Panc1 (cell line): ENCODE measurements at regions not wholly inside any gene's neighbourhood (a gene's known extent, or its start where the extent isn't known, plus 50 kb on each side); places are given as distances from the start of the nearest gene placed in this dataset.

Source experiments
- ATAC-seq: fragments of 200-7000 bp; cut with Tn5 transposase; 2 replicates; pipeline ENCODE4 v1.9.1; 2020; ENCODE audit warnings: mild to moderate bottlenecking, moderate library complexity
- BruUV-seq: library from RNA; stranded (reverse); fragments of 400-500 nt; replicated peaks from 2 replicates; lab custom pipeline; 2021; lab: Mats Ljungman, UMichigan
- CTCF ChIA-PET: fragments of 300-600 bp; sonication (Branson Sonifier 250); formaldehyde crosslinking; loops from one replicate; lab custom pipeline; 2022; ENCODE audit warnings: antibody characterized with exemption; lab: Charles Lee
- POLR2A ChIA-PET: fragments of 300-600 bp; sonication (Branson Sonifier 250); formaldehyde crosslinking; loops from one replicate; lab custom pipeline; 2022; ENCODE audit warnings: antibody characterized with exemption; lab: Charles Lee
- DNase-seq: peaks from one replicate; pipeline ENCODE4 v3.0.0-alpha.2; 2010; ENCODE audit warnings: low read depth, low spot score
- H3K27ac ChIP-seq: 2 replicates; pipeline ENCODE4 v1.5.1; 2011; ENCODE audit warnings: mild to moderate bottlenecking, low read length, inconsistent platforms
- H3K27me3 ChIP-seq: fragments of 200-500 bp; sonication (Bioruptor generic); 2 replicates; pipeline ENCODE4 v1.6.0; 2014; ENCODE audit warnings: low read length, inconsistent platforms; ENCODE audit not compliant: control insufficient read depth, insufficient read depth
- H3K36me3 ChIP-seq: fragments of 200-500 bp; sonication (Bioruptor generic); 2 replicates; pipeline ENCODE4 v1.5.1; 2014; ENCODE audit warnings: inconsistent platforms, mild to moderate bottlenecking, low read length, moderate library complexity; ENCODE audit not compliant: control insufficient read depth, insufficient read depth
- H3K4me1 ChIP-seq: 2 replicates; pipeline ENCODE4 v1.5.1; 2011; ENCODE audit warnings: inconsistent platforms, mild to moderate bottlenecking, low read length, moderate library complexity; ENCODE audit not compliant: control insufficient read depth, insufficient read depth
- H3K4me3 ChIP-seq, 2 experiments: 2 replicates each; pipeline ENCODE4 v1.5.1; 2011 to 2012; ENCODE audit warnings: low read depth in 2 of 2, low read length in 2 of 2, mild to moderate bottlenecking in 2 of 2, inconsistent platforms in 1 of 2, moderate library complexity in 1 of 2
- H3K9me3 ChIP-seq: fragments of 200-500 bp; sonication (Bioruptor generic); 2 replicates; pipeline ENCODE4 v1.5.1; 2014; ENCODE audit warnings: low read depth, mild to moderate bottlenecking, inconsistent platforms, low read length, moderate library complexity; ENCODE audit not compliant: control insufficient read depth, insufficient read depth
- POLR2AphosphoS5 ChIP-seq: IDR thresholded peaks from 2 replicates; pipeline ENCODE4 v1.6.1; 2012; ENCODE audit warnings: mild to moderate bottlenecking, low read depth, low read length, moderate library complexity
- SIN3A ChIP-seq: IDR thresholded peaks from 2 replicates; pipeline ENCODE4 v1.6.1; 2012; ENCODE audit warnings: low read depth, mild to moderate bottlenecking, low read length, moderate library complexity, borderline replicate concordance; ENCODE audit not compliant: insufficient read depth
- TCF7L2 ChIP-seq: IDR thresholded peaks from 2 replicates; pipeline ENCODE4 v1.6.1; 2011; ENCODE audit warnings: mild to moderate bottlenecking, low read depth, low read length, inconsistent platforms
- in situ Hi-C: cut with HindIII; loops from 2 replicates; pipeline ENCODE4 v1.10.0; 2016; ENCODE audit warnings: low sequenced_read_pairs, low pct_unique_long_range_greater_than_20kb
- intact Hi-C: fragments of 100-400 bp; cut with micrococcal nuclease; formaldehyde crosslinking; loops from one replicate; pipeline ENCODE4 v1.10.0; 2022; ENCODE audit not compliant: unreplicated experiment
- TF ChIP-seq, protein P1 (sequence below): fragments of 450-650 bp; IDR thresholded peaks from 2 replicates; pipeline ENCODE4 v1.5.1; 2017; ENCODE audit warnings: mild to moderate bottlenecking
- TF ChIP-seq, protein P2 (sequence below), 2 experiments: IDR thresholded peaks; 2 replicates each; pipeline ENCODE4 v1.6.1; 2011 to 2012; ENCODE audit warnings: low read depth in 2 of 2, control low read depth in 1 of 2, low read length in 1 of 2, mild to moderate bottlenecking in 1 of 2, moderate library complexity in 1 of 2; ENCODE audit not compliant: insufficient read depth in 1 of 2

DNA sequence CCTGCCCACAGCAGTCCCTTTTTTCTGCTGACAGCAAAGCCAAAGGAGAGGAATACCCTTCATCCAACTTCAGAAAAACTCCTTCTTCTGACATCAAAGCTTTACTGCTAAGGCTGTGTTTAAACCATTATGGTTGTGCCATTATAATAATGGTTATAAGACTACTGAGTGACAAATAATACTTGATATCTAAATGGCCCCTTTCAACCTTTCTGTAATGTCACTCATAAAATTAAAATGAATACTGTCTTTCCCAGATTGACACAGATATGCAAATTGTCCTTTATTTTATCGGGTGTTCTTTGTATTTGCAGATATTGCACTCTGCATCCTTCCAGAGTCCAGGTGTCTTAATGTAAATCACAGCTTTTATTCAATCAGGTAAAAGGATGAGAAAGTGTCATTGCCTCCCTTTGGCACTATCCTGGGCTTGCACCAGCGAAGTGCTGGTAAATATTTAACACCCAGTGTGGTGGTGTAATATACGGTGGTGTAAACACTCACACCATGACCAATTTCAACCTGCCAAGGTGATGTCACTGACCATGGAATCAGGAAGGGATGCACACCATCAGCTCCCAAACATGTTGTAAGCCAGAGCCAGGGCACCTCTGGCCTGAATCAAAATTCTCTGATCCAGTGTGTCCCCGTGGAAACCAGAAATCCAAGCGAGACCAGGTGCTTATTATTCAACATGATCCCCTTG is 139.4 kb upstream of the TENM3 start:
- ATAC-seq (no peak), DNase-seq (no peak)
- POLR2A ChIA-PET, result no interaction called here
- no peak overlapping the region for H3K4me3 ChIP-seq
- TF ChIP-seq, protein P1, sequence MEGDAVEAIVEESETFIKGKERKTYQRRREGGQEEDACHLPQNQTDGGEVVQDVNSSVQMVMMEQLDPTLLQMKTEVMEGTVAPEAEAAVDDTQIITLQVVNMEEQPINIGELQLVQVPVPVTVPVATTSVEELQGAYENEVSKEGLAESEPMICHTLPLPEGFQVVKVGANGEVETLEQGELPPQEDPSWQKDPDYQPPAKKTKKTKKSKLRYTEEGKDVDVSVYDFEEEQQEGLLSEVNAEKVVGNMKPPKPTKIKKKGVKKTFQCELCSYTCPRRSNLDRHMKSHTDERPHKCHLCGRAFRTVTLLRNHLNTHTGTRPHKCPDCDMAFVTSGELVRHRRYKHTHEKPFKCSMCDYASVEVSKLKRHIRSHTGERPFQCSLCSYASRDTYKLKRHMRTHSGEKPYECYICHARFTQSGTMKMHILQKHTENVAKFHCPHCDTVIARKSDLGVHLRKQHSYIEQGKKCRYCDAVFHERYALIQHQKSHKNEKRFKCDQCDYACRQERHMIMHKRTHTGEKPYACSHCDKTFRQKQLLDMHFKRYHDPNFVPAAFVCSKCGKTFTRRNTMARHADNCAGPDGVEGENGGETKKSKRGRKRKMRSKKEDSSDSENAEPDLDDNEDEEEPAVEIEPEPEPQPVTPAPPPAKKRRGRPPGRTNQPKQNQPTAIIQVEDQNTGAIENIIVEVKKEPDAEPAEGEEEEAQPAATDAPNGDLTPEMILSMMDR, result no peak
- TF ChIP-seq SIN3A, result no peak
- TF ChIP-seq POLR2AphosphoS5, result no peak
- TF ChIP-seq, protein P2, sequence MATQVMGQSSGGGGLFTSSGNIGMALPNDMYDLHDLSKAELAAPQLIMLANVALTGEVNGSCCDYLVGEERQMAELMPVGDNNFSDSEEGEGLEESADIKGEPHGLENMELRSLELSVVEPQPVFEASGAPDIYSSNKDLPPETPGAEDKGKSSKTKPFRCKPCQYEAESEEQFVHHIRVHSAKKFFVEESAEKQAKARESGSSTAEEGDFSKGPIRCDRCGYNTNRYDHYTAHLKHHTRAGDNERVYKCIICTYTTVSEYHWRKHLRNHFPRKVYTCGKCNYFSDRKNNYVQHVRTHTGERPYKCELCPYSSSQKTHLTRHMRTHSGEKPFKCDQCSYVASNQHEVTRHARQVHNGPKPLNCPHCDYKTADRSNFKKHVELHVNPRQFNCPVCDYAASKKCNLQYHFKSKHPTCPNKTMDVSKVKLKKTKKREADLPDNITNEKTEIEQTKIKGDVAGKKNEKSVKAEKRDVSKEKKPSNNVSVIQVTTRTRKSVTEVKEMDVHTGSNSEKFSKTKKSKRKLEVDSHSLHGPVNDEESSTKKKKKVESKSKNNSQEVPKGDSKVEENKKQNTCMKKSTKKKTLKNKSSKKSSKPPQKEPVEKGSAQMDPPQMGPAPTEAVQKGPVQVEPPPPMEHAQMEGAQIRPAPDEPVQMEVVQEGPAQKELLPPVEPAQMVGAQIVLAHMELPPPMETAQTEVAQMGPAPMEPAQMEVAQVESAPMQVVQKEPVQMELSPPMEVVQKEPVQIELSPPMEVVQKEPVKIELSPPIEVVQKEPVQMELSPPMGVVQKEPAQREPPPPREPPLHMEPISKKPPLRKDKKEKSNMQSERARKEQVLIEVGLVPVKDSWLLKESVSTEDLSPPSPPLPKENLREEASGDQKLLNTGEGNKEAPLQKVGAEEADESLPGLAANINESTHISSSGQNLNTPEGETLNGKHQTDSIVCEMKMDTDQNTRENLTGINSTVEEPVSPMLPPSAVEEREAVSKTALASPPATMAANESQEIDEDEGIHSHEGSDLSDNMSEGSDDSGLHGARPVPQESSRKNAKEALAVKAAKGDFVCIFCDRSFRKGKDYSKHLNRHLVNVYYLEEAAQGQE (IDR thresholded peaks at IDR 0.05; ENCODE audit: insufficient read depth in 1 of 2, low read depth in 2 of 2, low read length in 1 of 2), result no peak
- no peak for TF ChIP-seq TCF7L2
- H3K36me3 ChIP-seq, result no peaks in the 10 kb centered on the region
- no TSS peak for BruUV-seq
- H3K27ac ChIP-seq, result no peak overlapping the region
- intact Hi-C loops (no loop called here), in situ Hi-C loops (no loop called here)
- no peaks in the 10 kb centered on the region for H3K4me1 ChIP-seq
- no peaks in the 10 kb centered on the region for H3K27me3 ChIP-seq
- no peaks in the 10 kb centered on the region for H3K9me3 ChIP-seq
- CTCF ChIA-PET, result no interaction called here

DNA sequence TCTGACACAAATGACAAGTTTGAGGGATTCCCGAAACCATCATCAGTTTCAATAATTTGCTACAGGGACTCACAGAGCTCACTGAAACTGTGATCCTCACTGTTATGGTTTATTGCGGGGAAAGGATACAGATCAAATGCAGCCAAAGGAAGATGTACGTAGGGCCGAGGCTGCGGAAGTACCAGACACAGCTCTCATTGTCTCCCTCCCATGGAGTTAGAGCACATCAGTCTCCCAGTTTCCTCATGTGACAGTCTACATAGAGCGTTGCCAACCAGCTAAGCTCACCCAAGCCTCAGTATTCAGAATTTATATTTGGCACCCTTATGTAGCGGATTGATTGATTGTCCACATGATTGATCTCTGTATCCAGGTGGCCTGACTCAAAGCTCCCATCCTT is 137.8 kb upstream of the TENM3 start:
- Histone ChIP-seq H3K9me3 (no peaks in the 10 kb centered on the region), H3K4me1 (no peaks in the 10 kb centered on the region), H3K27ac (no peak overlapping the region), H3K36me3 (no peaks in the 10 kb centered on the region), H3K27me3 (no peaks in the 10 kb centered on the region), H3K4me3 (no peak overlapping the region)
- intact Hi-C loops, result no loop called here
- TF ChIP-seq, protein P2 (IDR thresholded peaks at IDR 0.05; ENCODE audit: insufficient read depth in 1 of 2, low read depth in 2 of 2, low read length in 1 of 2), result no peak
- DNase-seq (no peak), ATAC-seq (no peak)
- in situ Hi-C loops, result no loop called here
- ChIA-PET POLR2A (no interaction called here), CTCF (no interaction called here)
- BruUV-seq, result no TSS peak
